A549 (cell line): ENCODE measurements at regions not wholly inside any gene's neighbourhood (a gene's known extent, or its start where the extent isn't known, plus 50 kb on each side); places are given as distances from the start of the nearest gene placed in this dataset.

ENCODE experiments used
- ATAC-seq, 2 experiments: fragments of 200-7000 bp in 1 of 2; fragments of >200 bp in 1 of 2; cut with Nextera tagmentation in 1 of 2; cut with Tn5 transposase in 1 of 2; 3 replicates each; pipeline versions ENCODE4 v1.8.0 to v1.9.1; 2018 to 2020; ENCODE audit warnings: mild to moderate bottlenecking in 1 of 2, moderate library complexity in 1 of 2
- CTCF ChIA-PET: fragments of 300-600 bp; sonication (Branson Sonifier 250); formaldehyde crosslinking; extraction: SDS; loops from one replicate; lab custom pipeline; 2021; ENCODE audit warnings: antibody characterized with exemption, inconsistent platforms; lab: Yijun Ruan, JAX
- POLR2A ChIA-PET: fragments of 350-600 bp; formaldehyde crosslinking; extraction: SDS; loops from one replicate; lab custom pipeline; 2021; ENCODE audit warnings: antibody characterized with exemption, inconsistent platforms; lab: Yijun Ruan, JAX
- DNase-seq, 2 experiments: peaks; one replicate each; pipeline versions ENCODE4 v3.0.0 to v3.0.0-alpha.2; 2011 to 2016; ENCODE audit warnings: low read depth in 1 of 2, low spot score in 1 of 2
- FAIRE-seq: peaks from 2 replicates; lab custom pipeline; 2011; peaks lifted over from hg19 to GRCh38; lab: Jason Lieb, UNC
- H3K27ac ChIP-seq, 2 experiments: fragments of >200 bp; sonication (Bioruptor Twin); formaldehyde crosslinking; 3 replicates each; pipeline ENCODE4 v1.5.1; 2016 to 2017
- H3K4me1 ChIP-seq: fragments of >200 bp; sonication (Bioruptor Twin); formaldehyde crosslinking; 3 replicates; pipeline ENCODE4 v1.6.1; 2016
- H3K4me2 ChIP-seq: fragments of >200 bp; sonication (Bioruptor Twin); formaldehyde crosslinking; 3 replicates; pipeline ENCODE4 v1.6.1; 2016
- H3K4me3 ChIP-seq: fragments of >200 bp; sonication (Bioruptor Twin); formaldehyde crosslinking; 3 replicates; pipeline ENCODE4 v1.5.1; 2016
- H3K9me3 ChIP-seq: fragments of >200 bp; sonication (Bioruptor Twin); formaldehyde crosslinking; 3 replicates; pipeline ENCODE4 v1.6.1; 2016
- CTCF ChIP-seq: fragments of >200 bp; sonication (Bioruptor Twin); formaldehyde crosslinking; IDR thresholded peaks from 3 replicates; pipeline ENCODE4 v1.5.1; 2016
- EHF ChIP-seq: fragments of 250-450 bp; sonication (Bioruptor Pico); IDR thresholded peaks from 2 replicates; pipeline ENCODE4 v1.5.0; 2020; ENCODE audit warnings: mild to moderate bottlenecking
- EHMT2 ChIP-seq: fragments of 200-600 bp; sonication (generic); IDR thresholded peaks from 2 replicates; pipeline ENCODE4 v1.6.1; 2016; ENCODE audit warnings: antibody characterized with exemption, low read depth, mild to moderate bottlenecking, moderate library complexity
- FOSB ChIP-seq: fragments of 250-450 bp; sonication (Bioruptor Pico); IDR thresholded peaks from 2 replicates; pipeline ENCODE4 v1.5.0; 2020; ENCODE audit warnings: mild to moderate bottlenecking, moderate library complexity
- FOSL2 ChIP-seq, 2 experiments: fragments of 450-650 bp in 1 of 2; fragments of >200 bp in 1 of 2; sonication (Bioruptor Twin) in 1 of 2; formaldehyde crosslinking; IDR thresholded peaks; 2 replicates each; pipeline versions ENCODE4 v1.5.0 to v1.6.1; 2016 to 2020; ENCODE audit warnings: mild to moderate bottlenecking in 1 of 2, moderate library complexity in 1 of 2
- HMGXB4 ChIP-seq: fragments of 250-450 bp; sonication (Bioruptor Pico); IDR thresholded peaks from 2 replicates; pipeline ENCODE4 v1.5.0; 2021; ENCODE audit warnings: mild to moderate bottlenecking, moderate library complexity, borderline replicate concordance
- JUNB ChIP-seq: fragments of >200 bp; sonication (Bioruptor Twin); formaldehyde crosslinking; IDR thresholded peaks from 2 replicates; pipeline ENCODE4 v1.6.1; 2016
- KDM1A ChIP-seq: fragments of 200-600 bp; sonication (generic); IDR thresholded peaks from 2 replicates; pipeline ENCODE4 v1.6.1; 2016; ENCODE audit warnings: low read depth, mild to moderate bottlenecking
- KDM5A ChIP-seq: fragments of 200-600 bp; sonication (generic); IDR thresholded peaks from 2 replicates; pipeline ENCODE4 v1.6.1; 2016; ENCODE audit warnings: antibody characterized with exemption, mild to moderate bottlenecking
- NPAS2 ChIP-seq: fragments of 250-450 bp; sonication (Bioruptor Pico); IDR thresholded peaks from 2 replicates; pipeline ENCODE4 v1.8.0; 2022; ENCODE audit warnings: mild to moderate bottlenecking, moderate library complexity, borderline replicate concordance
- POLR2A ChIP-seq: IDR thresholded peaks from 2 replicates; pipeline ENCODE4 v1.6.1; 2012; ENCODE audit warnings: mild to moderate bottlenecking, low read length
- POLR2AphosphoS2 ChIP-seq: conservative IDR thresholded peaks from 2 replicates; pipeline ENCODE4 v1.6.1; 2012; ENCODE audit warnings: low read length, improper control_type of control experiment, inconsistent platforms
- RAD21 ChIP-seq, 2 experiments: fragments of >200 bp in 1 of 2; sonication (Bioruptor Twin) in 1 of 2; formaldehyde crosslinking in 1 of 2; IDR thresholded peaks in 1 of 2; conservative IDR thresholded peaks in 1 of 2; 2 replicates in 1 of 2; 3 replicates in 1 of 2; pipeline ENCODE4 v1.6.1; 2012 to 2018; ENCODE audit warnings: inconsistent platforms in 1 of 2
- REST ChIP-seq: fragments of 200-600 bp; sonication (generic); IDR thresholded peaks from 2 replicates; pipeline ENCODE4 v1.6.1; 2016; ENCODE audit warnings: antibody characterized with exemption, mild to moderate bottlenecking, moderate library complexity
- RFX5 ChIP-seq: fragments of 450-650 bp; IDR thresholded peaks from 2 replicates; pipeline ENCODE4 v1.7.1; 2014; ENCODE audit warnings: antibody characterized with exemption, mild to moderate bottlenecking, moderate library complexity
- RNF2 ChIP-seq: fragments of 200-600 bp; sonication (generic); IDR thresholded peaks from 2 replicates; pipeline ENCODE4 v1.6.1; 2016; ENCODE audit warnings: low read depth, mild to moderate bottlenecking, antibody characterized with exemption, moderate library complexity, borderline replicate concordance
- SMC3 ChIP-seq: fragments of >200 bp; sonication (Bioruptor Twin); formaldehyde crosslinking; IDR thresholded peaks from 3 replicates; pipeline ENCODE4 v1.6.1; 2018; ENCODE audit warnings: inconsistent platforms
- ZFP36 ChIP-seq: fragments of 450-650 bp; IDR thresholded peaks from 2 replicates; pipeline ENCODE4 v1.6.1; 2014; ENCODE audit warnings: borderline replicate concordance; ENCODE audit not compliant: partially characterized antibody
- WGBS: methylation state at CpG from one replicate; pipeline ENCODE4 v1.1.6; 2017; ENCODE audit errors: missing lambda C conversion rate; 5-methylcytosine and 5-hydroxymethylcytosine counted together

- Histone ChIP-seq H3K4me1 (no peaks in the 10 kb centered on the region), H3K9me3 (no peaks in the 10 kb centered on the region), H3K27ac (no peak overlapping the region), H3K4me3 (no peak overlapping the region), H3K4me2 (no peak overlapping the region)
- FAIRE-seq (no peak), ATAC-seq (no peak), DNase-seq (no peak)
- ChIA-PET POLR2A (interaction anchor here (0.6 kb wide), 1 partner anchor 199 kb away, joined by 4 read pairs; no protein-coding TSS in a partner anchor), CTCF (interaction anchor here (3.1 kb wide), 1 partner anchor 243 kb away, joined by 10 read pairs; no protein-coding TSS in a partner anchor)
- TF ChIP-seq POLR2AphosphoS2 (no peak), FOSB (CRISPR knock-in tag) (no peak), EHF (CRISPR knock-in tag) (no peak), POLR2A (no peak), SMC3 (no peak), KDM1A (no peak)
- 88% methylated on average over 1 of the region's 1 CpG for WGBS
These were observed 357.7 kb downstream of the USP25 start for GRCh38 chr21:16087523-16087922.

- ATAC-seq (no peak), DNase-seq (no peak), FAIRE-seq (no peak)
- POLR2A ChIA-PET: interaction anchor here (0.6 kb wide), 1 partner anchor 198 kb away, joined by 4 read pairs; no protein-coding TSS in a partner anchor
- H3K9me3 ChIP-seq: no peaks in the 10 kb centered on the region
- CTCF ChIA-PET: no interaction called here
- no peak overlapping the region for H3K4me2 ChIP-seq
- WGBS: 97% methylated on average over 1 of the region's 1 CpG
- no peak overlapping the region for H3K27ac ChIP-seq
- TF ChIP-seq RAD21 (conservative IDR thresholded peaks at IDR 0.05 in 1 of 2, IDR thresholded peaks at IDR 0.05 in 1 of 2) (0 out of 5 replicates have a peak, but pooled peaks of 1 of the 2 experiments have one; percentile 6), FOSL2 (IDR thresholded peaks at IDR 0.05) (no peak), FOSL2 (CRISPR knock-in tag; IDR thresholded peaks at IDR 0.05) (no peak), RNF2 (no peak), FOSB (CRISPR knock-in tag) (no peak), NPAS2 (CRISPR knock-in tag) (no peak), REST (no peak), ZFP36 (no peak)
- no peaks in the 10 kb centered on the region for H3K4me1 ChIP-seq
- no peak overlapping the region for H3K4me3 ChIP-seq
These were observed 358.3 kb downstream of the USP25 start for GRCh38 chr21:16088056-16088455.

GRCh38 chr21:16095005-16095404 lies 365.2 kb downstream of the USP25 start:
- CTCF ChIA-PET: interaction anchor here (0.6 to 1.3 kb wide), 2 partner anchors 9 to 13 kb away, joined by 3 to 6 read pairs; no protein-coding TSS in a partner anchor
- Histone ChIP-seq H3K4me1 (no peaks in the 10 kb centered on the region), H3K9me3 (no peaks in the 10 kb centered on the region), H3K27ac (no peak overlapping the region), H3K4me3 (no peak overlapping the region), H3K4me2 (no peak overlapping the region)
- ATAC-seq (no peak), FAIRE-seq (no peak), DNase-seq (no peak)
- TF ChIP-seq JUNB: no peak
- no peak for TF ChIP-seq FOSL2 (IDR thresholded peaks at IDR 0.05)
- no peak for TF ChIP-seq FOSL2 (CRISPR knock-in tag; IDR thresholded peaks at IDR 0.05)
- TF ChIP-seq HMGXB4 (CRISPR knock-in tag): no peak
- no peak for TF ChIP-seq EHF (CRISPR knock-in tag)
- no peak for TF ChIP-seq KDM5A
- no peak for TF ChIP-seq EHMT2
- no peak for TF ChIP-seq CTCF
- TF ChIP-seq RFX5: no peak
- TF ChIP-seq ZFP36: no peak
- POLR2A ChIA-PET: no interaction called here
- 65% methylated on average over 3 of the region's 3 CpGs for WGBS
